ENCODE measurements at regions not wholly inside any gene's neighbourhood (a gene's known extent, or its start where the extent isn't known, plus 50 kb on each side); places are given as distances from the start of the nearest gene placed in this dataset.

GRCh38 chr20:1835186-1836035, 59.8 kb upstream of the SIRPA start:
- TF ChIP-seq YY1 (IDR thresholded peaks at IDR 0.05; ENCODE audit: low read depth) (no peak), TEAD4 (IDR thresholded peaks at IDR 0.05) (no peak), TAF1 (IDR thresholded peaks at IDR 0.05; ENCODE audit: low read depth) (no peak)
